GM23338 (cell line): ENCODE measurements at regions not wholly inside any gene's neighbourhood (a gene's known extent, or its start where the extent isn't known, plus 50 kb on each side); places are given as distances from the start of the nearest gene placed in this dataset.
A peak's percentile ranks its signal among the peaks of the same experiment; 100 is the strongest.

ENCODE experiments used
- ATAC-seq: fragments of 200-7000 bp; cut with Tn5 transposase; 3 replicates; pipeline ENCODE4 v1.9.1; 2020
- DNase-seq: peaks from one replicate; pipeline ENCODE4 v3.0.0-alpha.2; 2015; ENCODE audit warnings: low spot score
- H2AFZ ChIP-seq: fragments of 200-600 bp; sonication (generic); 2 replicates; pipeline ENCODE4 v1.8.0; 2016; ENCODE audit warnings: antibody characterized with exemption, mild to moderate bottlenecking, moderate library complexity
- H3F3A ChIP-seq: fragments of 200-600 bp; sonication (generic); replicated peaks from 2 replicates; pipeline ENCODE4 v1.8.0; 2017; ENCODE audit warnings: antibody characterized with exemption, mixed run types, low read depth
- H3K27ac ChIP-seq: fragments of 200-600 bp; sonication (generic); 2 replicates; pipeline ENCODE4 v1.6.1; 2016; ENCODE audit warnings: low read depth
- H3K27me3 ChIP-seq: fragments of 200-600 bp; sonication (generic); 2 replicates; pipeline ENCODE4 v1.8.0; 2016; ENCODE audit warnings: mild to moderate bottlenecking, mixed run types, moderate library complexity; ENCODE audit not compliant: insufficient read depth
- H3K36me3 ChIP-seq: fragments of 200-600 bp; sonication (generic); 2 replicates; pipeline ENCODE4 v1.8.0; 2016; ENCODE audit warnings: mild to moderate bottlenecking; ENCODE audit not compliant: insufficient read depth
- H3K4me1 ChIP-seq: fragments of 200-600 bp; sonication (generic); 2 replicates; pipeline ENCODE4 v1.8.0; 2016; ENCODE audit warnings: mild to moderate bottlenecking, moderate library complexity; ENCODE audit not compliant: insufficient read depth
- H3K4me2 ChIP-seq: fragments of 200-600 bp; sonication (generic); 2 replicates; pipeline ENCODE4 v1.7.1; 2017; ENCODE audit warnings: mixed run types
- H3K4me3 ChIP-seq: fragments of 200-600 bp; sonication (generic); 2 replicates; pipeline ENCODE4 v1.6.1; 2016; ENCODE audit warnings: mixed run types
- H3K79me2 ChIP-seq: fragments of 200-600 bp; sonication (generic); replicated peaks from 2 replicates; pipeline ENCODE4 v1.8.0; 2017; ENCODE audit warnings: mild to moderate bottlenecking; ENCODE audit not compliant: insufficient read depth
- H3K9me2 ChIP-seq: fragments of 200-600 bp; sonication (generic); 2 replicates; pipeline ENCODE4 v1.8.0; 2017; ENCODE audit not compliant: insufficient read depth
- H4K20me1 ChIP-seq: fragments of 200-600 bp; sonication (generic); replicated peaks from 2 replicates; pipeline ENCODE4 v1.8.0; 2017; ENCODE audit warnings: mild to moderate bottlenecking; ENCODE audit not compliant: insufficient read depth
- H3K27ac Mint-ChIP-seq: 2 replicates; pipeline ENCODE4 v1.8.0; 2020; ENCODE audit warnings: inconsistent platforms, mild to moderate bottlenecking, moderate library complexity, mixed read lengths
- H3K27me3 Mint-ChIP-seq: 3 replicates; pipeline ENCODE4 v1.8.0; 2022; ENCODE audit warnings: low read depth, mild to moderate bottlenecking, moderate library complexity, mixed read lengths, inconsistent platforms; ENCODE audit not compliant: insufficient read depth, poor library complexity
- H3K36me3 Mint-ChIP-seq: 3 replicates; pipeline ENCODE4 v1.8.0; 2021; ENCODE audit warnings: low read depth, mild to moderate bottlenecking, inconsistent platforms, moderate library complexity, mixed read lengths
- H3K4me1 Mint-ChIP-seq: 3 replicates; pipeline ENCODE4 v1.8.0; 2020; ENCODE audit warnings: mild to moderate bottlenecking, inconsistent platforms, mixed read lengths
- H3K4me3 Mint-ChIP-seq: 3 replicates; pipeline ENCODE4 v1.8.0; 2021; ENCODE audit warnings: moderate library complexity, mild to moderate bottlenecking, inconsistent platforms, mixed read lengths
- H3K9me3 Mint-ChIP-seq: 3 replicates; pipeline ENCODE4 v1.8.0; 2020; ENCODE audit warnings: moderate library complexity, mild to moderate bottlenecking, inconsistent platforms, mixed read lengths
- CTCF ChIP-seq, 2 experiments: fragments of 200-600 bp in 1 of 2; sonication (generic) in 1 of 2; conservative IDR thresholded peaks; 2 replicates each; pipeline versions ENCODE4 v1.5.1 to v1.6.1; 2016 to 2017; ENCODE audit warnings: antibody characterized with exemption in 2 of 2, low read depth in 2 of 2, mild to moderate bottlenecking in 2 of 2, moderate library complexity in 1 of 2
- ETS1 ChIP-seq: IDR thresholded peaks from 2 replicates; pipeline ENCODE4 v1.6.1; 2016; ENCODE audit warnings: antibody characterized with exemption
- EZH2 ChIP-seq: fragments of 200-600 bp; sonication (generic); IDR thresholded peaks from one replicate; pipeline ENCODE4 v1.8.0; 2017; ENCODE audit warnings: antibody characterized with exemption, mild to moderate bottlenecking, low read depth; ENCODE audit not compliant: unreplicated experiment
- EZH2phosphoT487 ChIP-seq: fragments of 200-600 bp; sonication (generic); IDR thresholded peaks from one replicate; pipeline ENCODE4 v1.8.1; 2018; ENCODE audit warnings: antibody characterized with exemption; ENCODE audit not compliant: unreplicated experiment
- JUNB ChIP-seq: IDR thresholded peaks from one replicate; pipeline ENCODE4 v1.6.1; 2016; ENCODE audit warnings: antibody characterized with exemption; ENCODE audit not compliant: unreplicated experiment
- POLR2AphosphoS5 ChIP-seq: IDR thresholded peaks from 2 replicates; pipeline ENCODE4 v1.6.1; 2016; ENCODE audit warnings: antibody characterized with exemption, low read depth
- ZNF114 ChIP-seq: fragments of 250-450 bp; sonication (Bioruptor Pico); IDR thresholded peaks from 2 replicates; pipeline ENCODE4 v1.5.0; 2020; ENCODE audit warnings: mild to moderate bottlenecking, moderate library complexity
- ZNF331 ChIP-seq: fragments of 250-450 bp; sonication (Bioruptor Pico); IDR thresholded peaks from 2 replicates; pipeline ENCODE4 v1.5.0; 2020; ENCODE audit warnings: low read depth, mild to moderate bottlenecking, moderate library complexity
- ZNF462 ChIP-seq: fragments of 250-450 bp; sonication (Bioruptor Pico); IDR thresholded peaks from 2 replicates; pipeline ENCODE4 v1.5.0; 2020; ENCODE audit warnings: mild to moderate bottlenecking, moderate library complexity

- Mint-ChIP-seq H3K27me3 (no peaks in the 10 kb centered on the region), H3K9me3 (no peaks in the 10 kb centered on the region), H3K4me3 (no peak overlapping the region), H3K4me1 (no peaks in the 10 kb centered on the region), H3K36me3 (no peaks in the 10 kb centered on the region), H3K27ac (no peak overlapping the region)
- H3K27ac ChIP-seq = 0 out of 2 replicates have a peak overlapping the region, but pooled peaks have one; percentile 18
- H3K36me3 ChIP-seq = no peaks in the 10 kb centered on the region
- H4K20me1 ChIP-seq = no peaks in the 10 kb centered on the region
- no peak overlapping the region for H3K4me2 ChIP-seq
- H2AFZ ChIP-seq = peak overlapping the region; percentile 85
- H3K4me3 ChIP-seq = no peak overlapping the region
- H3K27me3 ChIP-seq = no peaks in the 10 kb centered on the region
- H3K9me2 ChIP-seq = no peaks in the 10 kb centered on the region
- H3K4me1 ChIP-seq = 0 out of 2 replicates have a peak, but pooled peaks cover 8% of the 10 kb centered on the region
- no peak for TF ChIP-seq JUNB
- TF ChIP-seq CTCF (conservative IDR thresholded peaks at IDR 0.05; ENCODE audit: low read depth in 2 of 2) = no peak
- no peak for TF ChIP-seq ZNF114 (CRISPR knock-in tag)
- no peak for TF ChIP-seq POLR2AphosphoS5
- no peak for TF ChIP-seq ZNF462
- no peak for TF ChIP-seq ZNF331 (CRISPR knock-in tag)
- no peak for TF ChIP-seq EZH2phosphoT487
- no peak for TF ChIP-seq EZH2
- no peak for TF ChIP-seq ETS1
- ATAC-seq (peak; percentile 79), DNase-seq (peak; percentile 41)
- no peaks in the 10 kb centered on the region for H3F3A ChIP-seq
- no peaks in the 10 kb centered on the region for H3K79me2 ChIP-seq
These were observed 237.6 kb downstream of the PTPRC start for GRCh38 chr1:198876371-198876871.
